Motor neuron (in vitro differentiated cells): ENCODE measurements at regions not wholly inside any gene's neighbourhood (a gene's known extent, or its start where the extent isn't known, plus 50 kb on each side); places are given as distances from the start of the nearest gene placed in this dataset.
"Not testable (repeated sequence)": the region's sequence is repeated elsewhere in the genome, so short reads cannot be mapped to it uniquely, and the experiment has no call there.

Experiments used
- ATAC-seq, 8 experiments: fragments of 200-7000 bp; cut with Tn5 transposase; replicated peaks in 6 of 8; 2 replicates each; pipeline ENCODE4 v1.8.0; 2021; ENCODE audit warnings: mild to moderate bottlenecking in 8 of 8, moderate library complexity in 8 of 8
- H3K27ac ChIP-seq, 2 donors: fragments of 250-450 bp; sonication (Bioruptor Pico); 2 replicates each; pipeline ENCODE4 v1.9.0; 2021; ENCODE audit warnings: antibody characterized with exemption in 2 of 2, mild to moderate bottlenecking in 2 of 2, moderate library complexity in 1 of 2
- H3K4me1 ChIP-seq, 2 donors: fragments of 250-450 bp; sonication (Bioruptor Pico); replicated peaks in 1 of 2; 2 replicates each; pipeline ENCODE4 v1.6.1; 2021; ENCODE audit warnings: antibody characterized with exemption in 2 of 2, mild to moderate bottlenecking in 2 of 2, moderate library complexity in 1 of 2
- H3K4me3 ChIP-seq, 5 donors: fragments of 250-450 bp; sonication (Bioruptor Pico); 2 replicates each; pipeline ENCODE4 v1.9.0; 2021; ENCODE audit warnings: antibody characterized with exemption in 5 of 5, mild to moderate bottlenecking in 5 of 5, moderate library complexity in 4 of 5
- WGBS, 10 experiments: fragments of 450-650 bp; shearing (Covaris generic); methylation state at CpG; one replicate each; pipeline ENCODE4 v1.0.0; 2022; 5-methylcytosine and 5-hydroxymethylcytosine counted together
- in situ Hi-C, 9 experiments: fragments of 400-800 bp; cut with MboI; loops; one replicate each; pipeline ENCODE4 v1.15.0; 2021; ENCODE audit warnings: low sequenced_read_pairs in 9 of 9, low pct_unique_long_range_greater_than_20kb in 2 of 9; ENCODE audit not compliant: unreplicated experiment in 9 of 9

GRCh38 chr4:64721106-64721505, 311.9 kb upstream of the TECRL start:
- in situ Hi-C loops: no loop called here
- H3K4me1 ChIP-seq: no peaks in the 10 kb centered on the region
- ATAC-seq: no peak
- no peak overlapping the region for H3K4me3 ChIP-seq
- H3K27ac ChIP-seq: no peak overlapping the region
- 4 to 100% (median 86%) methylated on average over 1 to 3 of the region's 3 CpGs; no CpG with 5 or more reads in 1 of the 10 experiments for WGBS, 10 experiments

GRCh38 chr4:64718091-64718490, 308.8 kb upstream of the TECRL start:
- 0 to 100% (median 77%) methylated on average over 1 to 3 of the region's 3 CpGs; no CpG with 5 or more reads in 2 of the 10 experiments for WGBS, 10 experiments
- Histone ChIP-seq H3K27ac (no peak overlapping the region), H3K4me3 (no peak overlapping the region), H3K4me1 (no peaks in the 10 kb centered on the region)
- in situ Hi-C loops: no loop called here
- ATAC-seq: peak in 1 of 8 experiments; percentile 25

- Histone ChIP-seq H3K4me3 (no peak overlapping the region), H3K27ac (no peak overlapping the region), H3K4me1 (no peaks in the 10 kb centered on the region)
- in situ Hi-C loops: no loop called here
- ATAC-seq: no peak
These were observed 306.5 kb upstream of the TECRL start for GRCh38 chr4:64715741-64716140.

- H3K4me1 ChIP-seq: no peaks in the 10 kb centered on the region
- in situ Hi-C loops: no loop called here
- H3K27ac ChIP-seq: no peak overlapping the region
- ATAC-seq: no peak
- H3K4me3 ChIP-seq: no peak overlapping the region
- WGBS, 10 experiments: 0 to 88% (median 12%) methylated on average over 1 to 2 of the region's 2 CpGs
These were observed 304.1 kb upstream of the TECRL start for GRCh38 chr4:64713256-64713840.

- ATAC-seq: peak in 4 of 8 experiments; percentile 46 to 68 (median 56)
- H3K27ac ChIP-seq: no peak overlapping the region
- no peak overlapping the region for H3K4me3 ChIP-seq
- in situ Hi-C loops: no loop called here
- H3K4me1 ChIP-seq: no peaks in the 10 kb centered on the region
- whole genome bisulfite sequencing, 10 experiments: 4 to 56% (median 50%) methylated on average over 2 to 8 of the region's 8 CpGs; no CpG with 5 or more reads in 1 of the 10 experiments
These were observed 303.3 kb upstream of the TECRL start for GRCh38 chr4:64712590-64712989.

- in situ Hi-C loops: no loop called here
- no peaks in the 10 kb centered on the region for H3K4me1 ChIP-seq
- ATAC-seq: no peak
- H3K4me3 ChIP-seq: no peak overlapping the region
- no peak overlapping the region for H3K27ac ChIP-seq
- WGBS, 10 experiments: 24 to 96% (median 80%) methylated on average over 1 to 3 of the region's 3 CpGs; no CpG with 5 or more reads in 1 of the 10 experiments
These were observed 296.7 kb upstream of the TECRL start for GRCh38 chr4:64705989-64706388.

DNA sequence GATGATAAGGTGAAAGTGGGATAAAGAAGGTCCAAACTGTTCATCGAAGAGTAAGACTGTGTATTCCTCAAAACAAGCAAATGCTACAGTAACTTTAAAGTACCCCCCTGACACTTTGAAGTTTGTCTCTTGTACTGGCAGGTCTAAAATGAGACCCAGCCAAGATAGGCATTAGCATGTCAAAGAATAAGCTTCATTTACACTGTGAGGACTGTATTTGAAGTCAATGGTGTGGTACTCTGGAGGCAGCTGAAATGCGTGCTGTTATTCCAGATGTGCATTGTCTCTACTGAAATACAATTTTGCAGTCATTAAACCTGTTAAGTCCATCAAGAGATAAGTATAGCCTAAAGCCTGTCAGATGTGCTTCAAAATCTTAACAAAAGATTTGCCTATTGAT, 288.9 kb upstream of the TECRL start:
- in situ Hi-C loops: no loop called here
- WGBS, 10 experiments: 0 to 100% (median 65%) methylated on average over 1 to 2 of the region's 2 CpGs; no CpG with 5 or more reads in 6 of the 10 experiments
- no peak for ATAC-seq
- Histone ChIP-seq H3K4me3 (no peak overlapping the region), H3K27ac (no peak overlapping the region), H3K4me1 (peaks cover 0 to 4% of the 10 kb centered on the region in 2 donors)

DNA sequence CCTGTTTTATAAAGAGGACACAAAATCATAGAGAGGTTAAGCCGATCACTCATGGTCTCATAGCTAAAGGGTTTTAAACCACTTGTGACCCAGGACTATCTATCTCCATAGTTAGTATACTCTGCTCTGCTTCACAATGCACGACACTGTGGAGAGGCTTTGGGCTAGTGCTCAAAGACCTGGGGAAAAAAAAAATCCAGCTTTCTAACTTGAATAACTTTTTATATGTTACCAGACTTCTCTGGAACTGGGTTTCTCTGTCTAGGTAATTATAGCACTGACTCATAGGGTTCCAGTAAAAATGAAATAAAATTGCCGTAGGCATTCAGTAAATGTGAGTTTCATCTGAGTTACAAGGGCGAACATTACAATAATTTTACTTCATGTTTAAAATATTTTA, 273.7 kb upstream of the TECRL start:
- no peak overlapping the region for H3K4me3 ChIP-seq
- WGBS, 10 experiments: 11 to 98% (median 71%) methylated on average over 1 to 4 of the region's 4 CpGs; no CpG with 5 or more reads in 1 of the 10 experiments
- in situ Hi-C loops: no loop called here
- no peaks in the 10 kb centered on the region for H3K4me1 ChIP-seq
- no peak for ATAC-seq
- H3K27ac ChIP-seq: no peak overlapping the region

DNA sequence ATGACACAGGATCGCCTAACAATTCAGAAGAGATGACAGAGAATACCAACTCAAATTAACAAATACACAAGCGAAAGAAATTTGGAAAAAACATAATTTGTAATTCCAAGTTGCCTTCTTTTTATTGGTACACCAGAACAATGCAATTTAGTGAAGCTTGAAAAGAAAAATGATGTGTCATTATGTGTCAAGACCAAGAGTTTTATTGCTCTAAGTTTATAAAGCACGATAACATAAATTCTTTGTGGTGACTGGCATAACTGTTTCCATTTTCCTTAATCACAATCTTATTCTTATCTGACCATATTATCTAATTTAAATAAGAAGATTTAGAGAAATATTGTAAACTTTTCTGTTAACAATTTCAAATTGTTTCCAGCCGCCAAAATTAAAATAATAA, 273.2 kb upstream of the TECRL start:
- no peak for ATAC-seq
- 23 to 96% (median 82%) methylated on average over 2 to 4 of the region's 4 CpGs for WGBS, 10 experiments
- Histone ChIP-seq H3K4me3 (no peak overlapping the region), H3K27ac (no peak overlapping the region), H3K4me1 (no peaks in the 10 kb centered on the region)
- in situ Hi-C loops: no loop called here

DNA sequence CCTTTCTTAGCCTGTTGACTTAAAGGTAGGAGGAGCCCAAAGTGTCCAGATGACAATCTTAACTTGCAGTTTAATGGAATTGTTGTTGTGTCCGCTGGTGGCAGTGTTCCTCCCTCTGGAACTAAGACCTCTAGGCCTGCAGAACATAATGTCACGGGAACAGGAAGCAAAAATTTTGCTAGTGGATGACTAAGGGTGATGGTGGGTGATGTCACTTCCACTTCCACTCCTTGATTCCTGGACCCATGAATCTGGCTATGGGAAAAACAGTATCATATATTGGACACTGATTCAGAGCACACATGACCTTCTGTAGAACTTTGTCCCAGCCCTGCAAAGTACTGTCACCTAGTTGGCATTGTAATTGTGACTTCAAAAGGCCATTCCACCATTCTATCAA, 263.9 kb upstream of the TECRL start:
- H3K27ac ChIP-seq, in situ Hi-C loops, H3K4me3 ChIP-seq, H3K4me1 ChIP-seq, ATAC-seq: not testable (repeated sequence)
- WGBS, 10 experiments: 67 to 82% methylated on average over 1 to 2 of the region's 2 CpGs; no CpG with 5 or more reads in 8 of the 10 experiments

GRCh38 chr4:64670647-64671046, 261.4 kb upstream of the TECRL start:
- in situ Hi-C loops: no loop called here
- Histone ChIP-seq H3K4me1 (no peaks in the 10 kb centered on the region), H3K4me3 (no peak overlapping the region), H3K27ac (no peak overlapping the region)
- ATAC-seq: no peak
- WGBS, 10 experiments: 12 to 100% (median 89%) methylated on average over 1 to 6 of the region's 6 CpGs; no CpG with 5 or more reads in 1 of the 10 experiments

- no peak overlapping the region for H3K27ac ChIP-seq
- H3K4me1 ChIP-seq: no peaks in the 10 kb centered on the region
- ATAC-seq: no peak
- in situ Hi-C loops: no loop called here
- 17 to 100% (median 92%) methylated on average over 1 to 3 of the region's 3 CpGs; no CpG with 5 or more reads in 1 of the 10 experiments for WGBS, 10 experiments
- H3K4me3 ChIP-seq: no peak overlapping the region
These were observed 234.6 kb upstream of the TECRL start for GRCh38 chr4:64643841-64644240.

DNA sequence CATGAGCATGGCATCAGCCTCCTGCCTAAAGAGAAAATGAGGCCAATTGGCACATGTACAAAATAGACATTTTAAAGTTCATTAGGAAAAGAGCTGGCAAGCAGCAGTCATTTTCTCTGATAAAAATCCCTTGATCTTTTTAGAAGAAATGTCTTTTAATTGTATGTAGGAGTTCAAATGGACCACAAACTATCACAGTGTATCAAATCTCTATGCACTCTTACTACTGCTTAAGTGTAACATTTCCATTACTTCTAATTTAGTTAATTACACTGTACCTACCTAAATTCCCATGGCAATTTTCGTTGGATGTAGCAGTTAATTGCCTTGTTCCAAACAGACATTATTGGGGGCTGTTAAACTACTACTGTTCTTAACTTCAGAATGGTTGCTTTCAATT, 233.7 kb upstream of the TECRL start:
- Histone ChIP-seq H3K4me1 (no peaks in the 10 kb centered on the region), H3K4me3 (no peak overlapping the region), H3K27ac (no peak overlapping the region)
- in situ Hi-C loops: no loop called here
- ATAC-seq: no peak
- 0 to 90% (median 15%) methylated on average over 1 of the region's 1 CpG; no CpG with 5 or more reads in 2 of the 10 experiments for WGBS, 10 experiments

DNA sequence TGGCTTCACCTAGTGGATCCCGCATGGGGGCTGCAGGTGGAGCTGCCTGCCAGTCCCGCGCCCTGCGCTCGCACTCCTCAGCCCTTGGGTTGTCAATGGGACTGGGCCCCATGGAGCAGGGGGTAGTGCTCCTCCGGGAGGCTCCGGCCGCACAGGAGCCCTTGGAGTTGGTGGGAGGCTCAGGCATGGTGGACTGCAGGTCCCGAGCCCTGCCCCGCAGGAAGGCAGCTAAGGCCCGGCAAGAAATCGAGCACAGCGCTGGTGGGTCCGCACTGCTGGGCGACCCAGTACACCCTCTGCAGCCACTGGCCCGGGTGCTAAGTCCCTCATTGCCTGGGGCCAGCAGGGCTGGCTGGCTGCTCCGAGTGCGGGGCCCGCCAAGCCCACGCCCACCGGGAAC, 231.2 kb upstream of the TECRL start:
- H3K27ac ChIP-seq, H3K4me3 ChIP-seq, H3K4me1 ChIP-seq, ATAC-seq, in situ Hi-C loops: not testable (repeated sequence)
- WGBS, 10 experiments: 40 to 80% methylated on average over 2 to 6 of the region's 21 CpGs; no CpG with 5 or more reads in 8 of the 10 experiments
